ENCODE measurements at regions not wholly inside any gene's neighbourhood (a gene's known extent, or its start where the extent isn't known, plus 50 kb on each side); places are given as distances from the start of the nearest gene placed in this dataset.
"Not testable (repeated sequence)": the region's sequence is repeated elsewhere in the genome, so short reads cannot be mapped to it uniquely, and the experiment has no call there.

GRCh38 chr6:37078814-37079213 lies 73.4 kb downstream of the FGD2 start:
- no peak for DNase-seq (ENCODE audit: low read depth)

- DNase-seq (ENCODE audit: low read depth), result no peak
These were observed 75.7 kb downstream of the FGD2 start for GRCh38 chr6:37081042-37081607.

GRCh38 chr6:37082390-37083130 lies 77.1 kb downstream of the FGD2 start:
- no peak for DNase-seq (ENCODE audit: low read depth)

- no peak for DNase-seq (ENCODE audit: low read depth)
These were observed 78.0 kb downstream of the FGD2 start for GRCh38 chr6:37083243-37084138.

- DNase-seq (ENCODE audit: low read depth), result not testable (repeated sequence)
These were observed 79.2 kb downstream of the FGD2 start for GRCh38 chr6:37084665-37085064.

DNA sequence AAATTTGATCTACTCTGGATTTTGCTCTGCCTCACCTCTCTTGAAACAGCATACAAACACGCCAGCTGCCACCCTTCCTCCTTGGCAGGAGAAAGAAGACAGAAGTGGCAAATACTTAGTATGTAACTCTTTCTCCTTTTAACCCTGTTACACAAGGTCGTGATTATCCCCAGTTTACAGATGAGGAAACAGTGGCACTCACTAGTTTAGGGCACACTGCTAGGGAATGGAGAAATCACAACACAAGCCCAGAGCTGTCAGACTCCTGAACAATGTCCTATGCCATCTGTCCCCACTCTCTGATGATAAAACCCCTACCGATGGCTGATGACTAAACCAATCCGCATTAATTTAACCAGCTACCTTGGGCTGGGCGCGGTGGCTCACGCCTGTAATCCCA lies 79.7 kb downstream of the FGD2 start:
- DNase-seq (ENCODE audit: low read depth), result no peak

- DNase-seq (ENCODE audit: low read depth), result no peak
These were observed 81.1 kb upstream of the PIM1 start for GRCh38 chr6:37088897-37089296.

GRCh38 chr6:37089783-37090182 lies 80.2 kb upstream of the PIM1 start:
- no peak for DNase-seq (ENCODE audit: low read depth)

DNA sequence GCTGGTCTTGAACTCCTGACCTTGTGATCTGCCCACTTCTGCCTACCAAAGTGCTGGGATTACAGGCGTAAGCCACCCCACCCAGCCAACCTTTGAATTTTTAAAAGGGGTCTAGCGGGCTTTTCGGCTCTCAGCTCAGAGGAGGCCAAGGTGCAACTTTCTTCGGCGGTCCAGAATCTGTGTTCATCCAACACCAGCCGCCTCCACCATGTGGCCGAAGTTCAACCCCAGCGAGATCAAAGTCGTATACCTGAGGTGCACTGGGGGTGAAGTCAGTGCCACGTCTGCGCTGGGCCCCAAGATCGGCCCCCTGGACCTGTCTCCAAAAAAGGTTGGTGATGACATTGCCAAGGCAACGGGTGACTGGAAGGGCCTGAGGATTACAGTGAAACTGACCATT lies 78.8 kb upstream of the PIM1 start:
- not testable (repeated sequence) for DNase-seq (ENCODE audit: low read depth)

DNA sequence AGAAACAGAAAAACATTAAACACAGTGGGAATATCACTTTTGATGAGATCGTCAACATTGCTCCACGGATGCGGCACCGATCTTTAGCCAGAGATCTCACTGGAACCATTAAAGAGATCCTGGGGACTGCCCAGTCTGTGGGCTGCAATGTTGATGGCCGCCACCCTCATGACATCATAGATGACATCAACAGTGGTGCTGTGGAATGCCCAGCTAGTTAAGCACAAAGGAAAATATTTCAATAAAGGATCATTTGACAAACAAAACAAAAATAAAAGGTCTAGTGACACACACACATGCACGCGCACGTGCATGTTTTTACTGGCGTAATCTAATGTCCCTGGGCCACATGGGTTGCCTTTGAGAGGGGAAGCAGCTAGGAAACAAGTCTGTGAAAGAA lies 78.4 kb upstream of the PIM1 start:
- not testable (repeated sequence) for DNase-seq (ENCODE audit: low read depth)

GRCh38 chr6:37092923-37093727 lies 76.8 kb upstream of the PIM1 start:
- DNase-seq (ENCODE audit: low read depth), result no peak

- DNase-seq (ENCODE audit: low read depth), result no peak
These were observed 76.3 kb upstream of the PIM1 start for GRCh38 chr6:37093728-37094069.

- no peak for DNase-seq (ENCODE audit: low read depth)
These were observed 74.0 kb upstream of the PIM1 start for GRCh38 chr6:37095997-37096396.

GRCh38 chr6:37097335-37097734 lies 72.6 kb upstream of the PIM1 start:
- no peak for DNase-seq (ENCODE audit: low read depth)

GRCh38 chr6:37099442-37099841 lies 70.5 kb upstream of the PIM1 start:
- DNase-seq (ENCODE audit: low read depth), result peak; percentile 48

DNA sequence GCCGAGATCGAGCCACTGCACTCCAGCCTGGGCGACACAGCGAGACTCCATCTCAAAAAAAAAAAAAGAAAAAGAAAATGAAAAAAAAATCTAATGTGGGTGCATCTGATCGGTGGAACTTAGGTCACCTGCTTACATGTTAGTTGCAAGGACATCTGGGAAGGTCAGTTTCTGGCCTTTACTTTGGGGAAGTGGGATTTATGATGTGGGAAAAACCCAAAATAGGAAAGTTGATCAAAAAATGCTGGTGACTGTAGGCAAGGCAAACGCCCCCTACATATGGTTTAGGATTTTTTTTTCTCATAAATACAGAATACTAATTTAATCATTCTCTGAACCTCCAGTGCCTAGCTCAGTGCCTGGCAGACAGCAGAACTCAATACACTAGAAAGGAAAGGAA lies 69.2 kb upstream of the PIM1 start:
- no peak for DNase-seq (ENCODE audit: low read depth)

- no peak for DNase-seq (ENCODE audit: low read depth)
These were observed 68.0 kb upstream of the PIM1 start for GRCh38 chr6:37101991-37102298.

DNA sequence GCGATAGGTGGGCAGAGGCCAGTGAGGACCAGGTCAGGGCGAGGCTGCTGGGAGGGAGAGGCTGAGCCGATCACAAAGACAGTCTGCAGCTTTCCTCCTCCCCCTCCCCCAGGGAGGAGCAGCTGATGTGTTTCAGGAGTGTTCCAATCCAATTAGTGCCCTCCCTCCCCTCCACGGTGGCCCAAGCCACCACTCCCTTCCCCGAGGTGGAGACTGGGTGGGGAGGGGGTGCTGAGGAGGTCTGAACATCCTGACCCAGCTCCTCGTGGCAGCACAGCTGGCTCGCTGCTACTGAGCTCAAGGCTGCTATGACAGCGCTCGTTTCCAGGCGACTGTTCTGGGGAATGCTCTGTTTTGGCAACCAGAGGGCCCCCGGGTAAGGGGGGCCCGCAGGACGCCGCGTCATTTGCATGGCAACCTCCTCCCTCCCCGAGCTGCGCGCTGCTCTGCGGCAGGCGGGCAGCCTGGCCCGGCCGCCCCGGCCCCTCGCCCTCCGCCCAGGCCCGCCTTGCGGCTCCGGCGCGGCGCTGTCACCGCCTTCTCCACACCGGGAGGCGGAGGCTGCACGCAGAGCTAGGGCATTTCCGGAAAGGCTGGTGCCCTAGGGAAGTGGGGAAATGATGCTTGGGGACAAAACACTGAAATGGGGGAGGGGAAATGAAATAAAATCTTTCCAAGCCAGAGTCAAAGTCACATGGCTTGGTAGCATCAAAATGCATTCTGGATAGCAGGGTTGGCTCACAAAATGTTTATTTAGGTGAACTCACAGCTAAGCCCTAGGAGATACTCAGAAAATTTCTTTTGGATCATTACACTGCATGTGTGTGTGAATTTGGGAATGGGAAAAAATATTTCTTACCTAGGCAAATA lies 67.4 kb upstream of the PIM1 start:
- peak; percentile 84 for DNase-seq (ENCODE audit: low read depth)

DNA sequence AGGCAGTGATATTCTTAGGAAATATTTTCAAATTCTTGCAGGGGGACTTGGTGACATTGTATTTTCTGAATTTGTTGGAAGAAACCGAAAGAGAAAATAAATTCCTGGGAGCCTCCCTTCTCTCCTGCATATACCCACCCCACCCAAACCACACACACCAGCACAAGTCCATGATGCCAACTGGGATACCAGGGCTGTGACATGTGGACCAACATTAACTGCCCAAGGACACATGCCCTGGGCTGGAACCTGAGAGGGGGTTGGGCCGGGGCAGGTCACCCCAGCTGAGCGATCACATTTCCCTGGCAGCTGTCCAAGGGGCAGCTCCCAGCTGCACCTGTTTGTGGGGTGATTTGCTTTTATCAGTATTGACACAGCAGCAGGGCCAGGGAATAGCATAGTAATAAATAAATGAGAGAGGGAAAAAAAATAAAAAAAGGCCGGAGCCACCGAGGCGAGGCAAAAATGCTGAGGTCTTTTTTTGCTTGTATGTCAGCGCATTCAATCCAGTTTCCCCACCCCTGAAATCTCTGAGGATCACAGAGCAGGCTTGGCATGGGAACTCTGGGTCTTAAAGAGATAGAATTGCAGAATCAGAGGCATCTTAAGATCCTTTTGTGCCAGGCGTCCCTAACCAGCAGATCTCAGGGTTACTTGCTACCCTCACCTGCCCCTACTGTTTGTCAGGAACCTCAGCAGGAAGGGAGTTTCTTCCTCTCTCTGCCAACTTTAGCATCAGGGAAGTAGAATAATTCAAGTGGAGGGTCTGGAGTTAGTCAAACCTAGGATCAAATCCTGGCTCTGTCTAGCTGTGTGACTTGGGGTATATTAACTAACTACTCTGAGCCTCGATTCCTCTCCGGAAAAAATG lies 66.5 kb upstream of the PIM1 start:
- peak; percentile 21 for DNase-seq (ENCODE audit: low read depth)

- DNase-seq (ENCODE audit: low read depth), result no peak
These were observed 65.2 kb upstream of the PIM1 start for GRCh38 chr6:37104824-37105147.
